Progenitor cell of endocrine pancreas (in vitro differentiated cells): ENCODE measurements at regions not wholly inside any gene's neighbourhood (a gene's known extent, or its start where the extent isn't known, plus 50 kb on each side); places are given as distances from the start of the nearest gene placed in this dataset.

Experiments used
- DNase-seq: peaks from one replicate; pipeline ENCODE4 v3.0.0; 2021; ENCODE audit warnings: low spot score; ENCODE audit not compliant: unreplicated experiment
- H3K27ac Mint-ChIP-seq: 2 replicates; pipeline ENCODE4 v1.8.0; 2021; ENCODE audit warnings: mild to moderate bottlenecking, moderate library complexity, mixed read lengths
- H3K27me3 Mint-ChIP-seq: 2 replicates; pipeline ENCODE4 v1.8.0; 2021; ENCODE audit warnings: mixed read lengths
- H3K36me3 Mint-ChIP-seq: 2 replicates; pipeline ENCODE4 v1.8.0; 2022; ENCODE audit warnings: mixed read lengths; ENCODE audit not compliant: insufficient read depth
- H3K4me1 Mint-ChIP-seq: 2 replicates; pipeline ENCODE4 v1.8.0; 2021; ENCODE audit warnings: low read depth, mixed read lengths
- H3K4me3 Mint-ChIP-seq: 2 replicates; pipeline ENCODE4 v1.8.0; 2021; ENCODE audit warnings: low read depth, mild to moderate bottlenecking, moderate library complexity, mixed read lengths
- H3K9me3 Mint-ChIP-seq: 2 replicates; pipeline ENCODE4 v1.8.0; 2021; ENCODE audit warnings: low read depth, mixed read lengths
- TF ChIP-seq, protein P1 (sequence below): fragments of 200-600 bp; sonication (generic); IDR thresholded peaks from one replicate; pipeline ENCODE4 v1.5.0; 2021; ENCODE audit warnings: antibody characterized with exemption, mild to moderate bottlenecking; ENCODE audit not compliant: unreplicated experiment

DNA sequence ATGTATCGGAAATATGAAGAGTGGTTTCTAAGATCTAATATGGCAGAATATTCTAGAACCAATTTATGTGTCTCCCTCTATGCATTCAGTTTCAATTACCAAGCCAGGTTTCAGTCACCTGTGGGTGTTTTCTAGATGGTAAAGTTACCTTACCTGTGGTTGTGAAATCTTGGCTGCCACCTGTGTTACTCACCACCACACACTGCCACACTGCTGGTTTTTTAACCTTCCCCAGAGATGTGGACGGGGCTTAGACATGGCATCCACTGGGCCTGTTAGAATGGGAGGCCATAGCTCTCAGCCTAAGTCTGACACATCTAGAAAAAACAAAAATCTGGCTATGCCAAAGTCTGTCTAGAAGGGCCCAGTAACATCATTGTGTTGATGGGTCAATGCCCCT lies 896.5 kb upstream of the PABPC4L start:
- TF ChIP-seq, protein P1, sequence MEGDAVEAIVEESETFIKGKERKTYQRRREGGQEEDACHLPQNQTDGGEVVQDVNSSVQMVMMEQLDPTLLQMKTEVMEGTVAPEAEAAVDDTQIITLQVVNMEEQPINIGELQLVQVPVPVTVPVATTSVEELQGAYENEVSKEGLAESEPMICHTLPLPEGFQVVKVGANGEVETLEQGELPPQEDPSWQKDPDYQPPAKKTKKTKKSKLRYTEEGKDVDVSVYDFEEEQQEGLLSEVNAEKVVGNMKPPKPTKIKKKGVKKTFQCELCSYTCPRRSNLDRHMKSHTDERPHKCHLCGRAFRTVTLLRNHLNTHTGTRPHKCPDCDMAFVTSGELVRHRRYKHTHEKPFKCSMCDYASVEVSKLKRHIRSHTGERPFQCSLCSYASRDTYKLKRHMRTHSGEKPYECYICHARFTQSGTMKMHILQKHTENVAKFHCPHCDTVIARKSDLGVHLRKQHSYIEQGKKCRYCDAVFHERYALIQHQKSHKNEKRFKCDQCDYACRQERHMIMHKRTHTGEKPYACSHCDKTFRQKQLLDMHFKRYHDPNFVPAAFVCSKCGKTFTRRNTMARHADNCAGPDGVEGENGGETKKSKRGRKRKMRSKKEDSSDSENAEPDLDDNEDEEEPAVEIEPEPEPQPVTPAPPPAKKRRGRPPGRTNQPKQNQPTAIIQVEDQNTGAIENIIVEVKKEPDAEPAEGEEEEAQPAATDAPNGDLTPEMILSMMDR, result no peak
- no peak overlapping the region for H3K27ac Mint-ChIP-seq
- no peaks in the 10 kb centered on the region for H3K9me3 Mint-ChIP-seq
- no peak for DNase-seq
- H3K4me3 Mint-ChIP-seq, result no peak overlapping the region
- H3K36me3 Mint-ChIP-seq, result no peaks in the 10 kb centered on the region
- peaks cover 5% of the 10 kb centered on the region for H3K4me1 Mint-ChIP-seq
- H3K27me3 Mint-ChIP-seq, result no peaks in the 10 kb centered on the region

DNA sequence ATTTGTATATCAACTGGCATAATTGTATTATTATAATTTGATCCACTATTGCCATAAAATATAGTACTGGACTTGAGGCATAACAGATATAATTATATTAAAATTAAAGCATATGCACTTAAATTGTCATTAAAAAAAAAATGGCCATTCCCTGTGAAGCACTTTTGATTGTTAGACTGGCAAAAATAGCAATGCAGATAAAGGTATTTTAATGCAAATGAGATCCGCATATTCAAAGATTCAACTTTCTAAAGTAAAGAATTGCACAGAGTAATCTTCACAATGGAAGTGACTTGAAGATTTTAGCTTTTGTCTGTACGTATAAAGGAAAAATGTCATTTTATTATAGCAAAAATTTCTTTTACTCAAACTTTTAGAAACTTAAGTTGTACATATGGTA lies 871.8 kb upstream of the PABPC4L start:
- Mint-ChIP-seq H3K9me3 (peaks cover 19% of the 10 kb centered on the region), H3K4me1 (peaks cover 6% of the 10 kb centered on the region), H3K36me3 (no peaks in the 10 kb centered on the region), H3K27me3 (no peaks in the 10 kb centered on the region), H3K4me3 (no peak overlapping the region), H3K27ac (no peak overlapping the region)
- TF ChIP-seq, protein P1, result no peak
- DNase-seq, result no peak

DNA sequence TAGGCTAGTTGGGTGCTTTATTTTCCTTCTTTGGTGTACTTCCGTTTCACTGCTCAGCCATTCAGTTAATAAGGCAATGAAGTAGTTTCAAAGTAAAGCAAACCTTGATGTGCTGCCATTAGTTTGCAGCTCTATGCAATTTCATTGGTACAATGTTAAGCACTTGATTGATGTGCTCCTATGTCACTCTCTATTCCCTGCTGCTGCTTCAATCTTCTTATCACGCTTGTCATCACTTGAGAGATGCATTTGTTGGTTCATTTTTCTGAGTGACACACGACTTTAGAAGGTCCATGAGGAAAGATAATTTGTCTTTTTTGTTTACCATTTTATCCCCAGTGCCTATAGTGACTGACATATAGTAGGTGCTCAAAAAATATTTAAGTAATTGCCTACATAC lies 871.0 kb upstream of the PABPC4L start:
- no peak overlapping the region for H3K4me3 Mint-ChIP-seq
- TF ChIP-seq, protein P1, result no peak
- DNase-seq, result no peak
- no peaks in the 10 kb centered on the region for H3K36me3 Mint-ChIP-seq
- H3K27ac Mint-ChIP-seq, result no peak overlapping the region
- H3K27me3 Mint-ChIP-seq, result no peaks in the 10 kb centered on the region
- H3K4me1 Mint-ChIP-seq, result peaks cover 6% of the 10 kb centered on the region
- H3K9me3 Mint-ChIP-seq, result peaks cover 13% of the 10 kb centered on the region

DNA sequence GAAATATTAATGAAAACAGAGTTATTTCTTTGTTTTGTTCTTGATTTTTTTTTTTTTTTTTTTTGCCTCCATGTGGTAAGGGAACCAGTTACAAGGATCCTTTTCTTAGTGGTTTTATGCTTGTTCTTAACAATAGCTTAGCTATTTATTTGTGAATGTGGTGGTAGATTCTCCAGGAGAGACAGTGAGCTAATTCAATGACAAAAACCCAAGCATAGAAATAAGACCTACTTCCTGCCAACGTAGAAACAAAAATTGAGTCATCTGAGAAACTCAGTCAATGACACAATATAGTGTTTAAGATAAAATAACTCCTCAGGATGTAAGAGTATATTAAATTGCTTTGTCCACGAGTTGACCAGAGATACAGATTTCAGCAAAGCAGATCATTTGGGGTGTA lies 863.8 kb upstream of the PABPC4L start:
- TF ChIP-seq, protein P1, result no peak
- DNase-seq, result no peak
- no peak overlapping the region for H3K4me3 Mint-ChIP-seq
- H3K4me1 Mint-ChIP-seq, result peaks cover 6% of the 10 kb centered on the region
- H3K27me3 Mint-ChIP-seq, result no peaks in the 10 kb centered on the region
- H3K36me3 Mint-ChIP-seq, result no peaks in the 10 kb centered on the region
- no peak overlapping the region for H3K27ac Mint-ChIP-seq
- peaks cover 2% of the 10 kb centered on the region for H3K9me3 Mint-ChIP-seq

DNA sequence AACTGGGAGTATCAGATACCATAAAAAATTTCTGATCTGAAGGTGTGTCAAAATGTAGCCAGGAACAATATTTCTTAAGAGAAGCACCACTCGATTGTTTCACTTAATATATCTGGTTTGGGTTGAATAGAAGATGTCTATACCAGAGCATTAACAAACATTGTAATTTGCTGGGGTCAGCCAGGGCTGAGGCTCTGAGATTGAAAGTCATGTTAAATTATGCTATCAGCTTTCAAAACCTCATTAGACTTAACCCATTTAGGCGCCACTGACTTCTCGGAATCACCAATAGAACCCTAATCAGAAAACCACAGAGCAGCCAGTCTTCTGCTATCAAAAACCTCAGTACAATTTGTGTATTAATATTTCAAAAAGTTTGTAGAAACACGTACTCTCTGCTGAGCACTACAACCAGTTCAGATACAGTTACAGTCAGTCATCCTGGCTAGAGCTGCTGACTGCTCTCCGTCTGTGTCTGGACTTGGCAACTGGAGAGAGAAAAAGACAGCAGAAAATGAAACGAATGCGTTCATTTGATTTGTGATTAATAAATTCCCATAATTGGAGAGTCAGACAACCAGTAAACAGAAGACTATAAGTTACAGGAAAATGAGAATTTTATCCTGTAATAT lies 848.6 kb upstream of the PABPC4L start:
- TF ChIP-seq, protein P1, result no peak
- Mint-ChIP-seq H3K4me3 (no peak overlapping the region), H3K4me1 (peaks cover 9% of the 10 kb centered on the region), H3K36me3 (no peaks in the 10 kb centered on the region), H3K9me3 (no peaks in the 10 kb centered on the region), H3K27me3 (no peaks in the 10 kb centered on the region), H3K27ac (no peak overlapping the region)
- DNase-seq, result no peak
